ENCODE measurements at regions not wholly inside any gene's neighbourhood (a gene's known extent, or its start where the extent isn't known, plus 50 kb on each side); places are given as distances from the start of the nearest gene placed in this dataset.

- Histone ChIP-seq H3K27ac (ENCODE audit: low read depth in 1 of 2, low read length in 2 of 2) (peak overlapping the region; percentile 70 to 85), H3K9ac (ENCODE audit: low read depth in 1 of 2, low read length in 2 of 2) (peak overlapping the region in 1 of 2 donors; percentile 51)
- no peak for DNase-seq (ENCODE audit: low spot score)
These were observed 88.8 kb upstream of the HES1 start for GRCh38 chr3:194046995-194047645.

More at GRCh38 chr3:194046995-194047645, 88.8 kb upstream of the HES1 start:
- 8% methylated on average over 4 of the region's 4 CpGs for WGBS
- H3K27me3 ChIP-seq (ENCODE audit: control insufficient read depth in 4 of 4, insufficient read depth in 4 of 4, low read length in 3 of 4): no peaks in the 10 kb centered on the region
- TF ChIP-seq EGR1 (IDR thresholded peaks at IDR 0.05; ENCODE audit: low read depth in 2 of 2) (peak in 1 of 2 donors; percentile 75), HNF4A (conservative IDR thresholded peaks at IDR 0.05) (peak; percentile 60 to 87), TAF1 (conservative IDR thresholded peaks at IDR 0.05) (peak; percentile 33), RXRA (IDR thresholded peaks at IDR 0.05) (peak; percentile 75 to 89), GABPA (IDR thresholded peaks at IDR 0.05 in 1 of 2, conservative IDR thresholded peaks at IDR 0.05 in 1 of 2) (peak in 1 of 2 donors; percentile 52), REST (IDR thresholded peaks at IDR 0.05) (peak; percentile 77), MAX (IDR thresholded peaks at IDR 0.05) (peak; percentile 94), SP1 (IDR thresholded peaks at IDR 0.05) (peak; percentile 74), HNF4G (IDR thresholded peaks at IDR 0.05) (no peak), FOXA2 (IDR thresholded peaks at IDR 0.05) (no peak), FOXA1 (IDR thresholded peaks at IDR 0.05) (peak; percentile 42), NR2F2 (IDR thresholded peaks at IDR 0.05) (no peak), YY1 (IDR thresholded peaks at IDR 0.05) (peak; percentile 82), CTCF (IDR thresholded peaks at IDR 0.05; ENCODE audit: low read depth, low read length, missing input control) (no peak), ATF3 (IDR thresholded peaks at IDR 0.05) (peak; percentile 60), JUND (IDR thresholded peaks at IDR 0.05) (peak in 1 of 2 donors; percentile 70), RAD21 (IDR thresholded peaks at IDR 0.05) (peak; percentile 67 to 73), ZBTB33 (IDR thresholded peaks at IDR 0.05) (peak; percentile 83)
- H3K9me3 ChIP-seq (ENCODE audit: control insufficient read depth in 4 of 4, low read length in 3 of 4): peaks cover 0 to 8% (median 5%) of the 10 kb centered on the region in 4 donors
- no peak overlapping the region for H3K4me3 ChIP-seq (ENCODE audit: low read depth in 1 of 3, low read length in 3 of 3)
- peaks cover 3 to 27% (median 17%) of the 10 kb centered on the region in 4 donors for H3K4me1 ChIP-seq (ENCODE audit: control insufficient read depth in 4 of 4, insufficient read depth in 4 of 4, low read length in 3 of 4)
- no peaks in the 10 kb centered on the region for H3K36me3 ChIP-seq (ENCODE audit: control insufficient read depth in 4 of 4, insufficient read depth in 3 of 4, low read depth in 1 of 4, low read length in 3 of 4)

All from liver (tissue), 8 donors.